GM23338 (cell line): ENCODE measurements at regions not wholly inside any gene's neighbourhood (a gene's known extent, or its start where the extent isn't known, plus 50 kb on each side); places are given as distances from the start of the nearest gene placed in this dataset.

Experiments
- CREB1 ChIP-seq: fragments of 250-450 bp; sonication (Bioruptor Pico); IDR thresholded peaks from 2 replicates; pipeline ENCODE4 v1.5.0; 2020; ENCODE audit warnings: low read depth, mild to moderate bottlenecking, moderate library complexity
- EZH2 ChIP-seq: fragments of 200-600 bp; sonication (generic); IDR thresholded peaks from one replicate; pipeline ENCODE4 v1.8.0; 2017; ENCODE audit warnings: antibody characterized with exemption, mild to moderate bottlenecking, low read depth; ENCODE audit not compliant: unreplicated experiment
- EZH2phosphoT487 ChIP-seq: fragments of 200-600 bp; sonication (generic); IDR thresholded peaks from one replicate; pipeline ENCODE4 v1.8.1; 2018; ENCODE audit warnings: antibody characterized with exemption; ENCODE audit not compliant: unreplicated experiment
- JUNB ChIP-seq: IDR thresholded peaks from one replicate; pipeline ENCODE4 v1.6.1; 2016; ENCODE audit warnings: antibody characterized with exemption; ENCODE audit not compliant: unreplicated experiment
- POLR2AphosphoS5 ChIP-seq: IDR thresholded peaks from 2 replicates; pipeline ENCODE4 v1.6.1; 2016; ENCODE audit warnings: antibody characterized with exemption, low read depth
- STAT1 ChIP-seq: IDR thresholded peaks from one replicate; pipeline ENCODE4 v1.6.1; 2016; ENCODE audit warnings: antibody characterized with exemption; ENCODE audit not compliant: unreplicated experiment
- TF ChIP-seq, protein P1 (sequence below), 2 experiments: fragments of 200-600 bp in 1 of 2; sonication (generic) in 1 of 2; conservative IDR thresholded peaks; 2 replicates each; pipeline versions ENCODE4 v1.5.1 to v1.6.1; 2016 to 2017; ENCODE audit warnings: antibody characterized with exemption in 2 of 2, low read depth in 2 of 2, mild to moderate bottlenecking in 2 of 2, moderate library complexity in 1 of 2
- TF ChIP-seq, protein P2 (sequence below): IDR thresholded peaks from 2 replicates; pipeline ENCODE4 v1.6.1; 2016; ENCODE audit warnings: antibody characterized with exemption
- TF ChIP-seq, protein P3 (sequence below): IDR thresholded peaks from one replicate; pipeline ENCODE4 v1.6.1; 2018; ENCODE audit warnings: antibody characterized with exemption; ENCODE audit not compliant: unreplicated experiment

DNA sequence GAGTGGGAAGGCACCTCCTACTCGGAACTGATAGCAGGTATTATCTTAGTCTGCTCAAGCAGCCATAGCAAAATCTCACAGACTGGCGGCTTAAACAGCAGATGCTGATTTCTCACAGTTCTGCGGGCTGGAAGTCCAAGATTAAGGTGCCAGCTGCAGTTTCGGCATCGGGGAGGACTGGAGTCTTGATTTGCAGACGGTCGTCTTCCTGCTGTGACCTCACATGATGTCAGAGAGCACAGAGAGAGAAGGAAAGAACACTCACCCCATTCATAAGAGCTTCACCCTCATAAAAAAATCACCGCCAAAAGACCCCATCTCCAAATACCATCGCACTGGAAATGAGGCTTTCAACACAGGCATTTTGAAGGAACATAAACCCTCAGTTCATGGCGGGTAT, 216.5 kb upstream of the PITRM1 start:
- no peak for TF ChIP-seq EZH2phosphoT487
- no peak for TF ChIP-seq POLR2AphosphoS5
- TF ChIP-seq, protein P1, sequence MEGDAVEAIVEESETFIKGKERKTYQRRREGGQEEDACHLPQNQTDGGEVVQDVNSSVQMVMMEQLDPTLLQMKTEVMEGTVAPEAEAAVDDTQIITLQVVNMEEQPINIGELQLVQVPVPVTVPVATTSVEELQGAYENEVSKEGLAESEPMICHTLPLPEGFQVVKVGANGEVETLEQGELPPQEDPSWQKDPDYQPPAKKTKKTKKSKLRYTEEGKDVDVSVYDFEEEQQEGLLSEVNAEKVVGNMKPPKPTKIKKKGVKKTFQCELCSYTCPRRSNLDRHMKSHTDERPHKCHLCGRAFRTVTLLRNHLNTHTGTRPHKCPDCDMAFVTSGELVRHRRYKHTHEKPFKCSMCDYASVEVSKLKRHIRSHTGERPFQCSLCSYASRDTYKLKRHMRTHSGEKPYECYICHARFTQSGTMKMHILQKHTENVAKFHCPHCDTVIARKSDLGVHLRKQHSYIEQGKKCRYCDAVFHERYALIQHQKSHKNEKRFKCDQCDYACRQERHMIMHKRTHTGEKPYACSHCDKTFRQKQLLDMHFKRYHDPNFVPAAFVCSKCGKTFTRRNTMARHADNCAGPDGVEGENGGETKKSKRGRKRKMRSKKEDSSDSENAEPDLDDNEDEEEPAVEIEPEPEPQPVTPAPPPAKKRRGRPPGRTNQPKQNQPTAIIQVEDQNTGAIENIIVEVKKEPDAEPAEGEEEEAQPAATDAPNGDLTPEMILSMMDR (conservative IDR thresholded peaks at IDR 0.05; ENCODE audit: low read depth in 2 of 2), result no peak
- no peak for TF ChIP-seq EZH2
- TF ChIP-seq, protein P2, sequence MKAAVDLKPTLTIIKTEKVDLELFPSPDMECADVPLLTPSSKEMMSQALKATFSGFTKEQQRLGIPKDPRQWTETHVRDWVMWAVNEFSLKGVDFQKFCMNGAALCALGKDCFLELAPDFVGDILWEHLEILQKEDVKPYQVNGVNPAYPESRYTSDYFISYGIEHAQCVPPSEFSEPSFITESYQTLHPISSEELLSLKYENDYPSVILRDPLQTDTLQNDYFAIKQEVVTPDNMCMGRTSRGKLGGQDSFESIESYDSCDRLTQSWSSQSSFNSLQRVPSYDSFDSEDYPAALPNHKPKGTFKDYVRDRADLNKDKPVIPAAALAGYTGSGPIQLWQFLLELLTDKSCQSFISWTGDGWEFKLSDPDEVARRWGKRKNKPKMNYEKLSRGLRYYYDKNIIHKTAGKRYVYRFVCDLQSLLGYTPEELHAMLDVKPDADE, result no peak
- TF ChIP-seq CREB1 (CRISPR knock-in tag), result no peak
- TF ChIP-seq, protein P3, sequence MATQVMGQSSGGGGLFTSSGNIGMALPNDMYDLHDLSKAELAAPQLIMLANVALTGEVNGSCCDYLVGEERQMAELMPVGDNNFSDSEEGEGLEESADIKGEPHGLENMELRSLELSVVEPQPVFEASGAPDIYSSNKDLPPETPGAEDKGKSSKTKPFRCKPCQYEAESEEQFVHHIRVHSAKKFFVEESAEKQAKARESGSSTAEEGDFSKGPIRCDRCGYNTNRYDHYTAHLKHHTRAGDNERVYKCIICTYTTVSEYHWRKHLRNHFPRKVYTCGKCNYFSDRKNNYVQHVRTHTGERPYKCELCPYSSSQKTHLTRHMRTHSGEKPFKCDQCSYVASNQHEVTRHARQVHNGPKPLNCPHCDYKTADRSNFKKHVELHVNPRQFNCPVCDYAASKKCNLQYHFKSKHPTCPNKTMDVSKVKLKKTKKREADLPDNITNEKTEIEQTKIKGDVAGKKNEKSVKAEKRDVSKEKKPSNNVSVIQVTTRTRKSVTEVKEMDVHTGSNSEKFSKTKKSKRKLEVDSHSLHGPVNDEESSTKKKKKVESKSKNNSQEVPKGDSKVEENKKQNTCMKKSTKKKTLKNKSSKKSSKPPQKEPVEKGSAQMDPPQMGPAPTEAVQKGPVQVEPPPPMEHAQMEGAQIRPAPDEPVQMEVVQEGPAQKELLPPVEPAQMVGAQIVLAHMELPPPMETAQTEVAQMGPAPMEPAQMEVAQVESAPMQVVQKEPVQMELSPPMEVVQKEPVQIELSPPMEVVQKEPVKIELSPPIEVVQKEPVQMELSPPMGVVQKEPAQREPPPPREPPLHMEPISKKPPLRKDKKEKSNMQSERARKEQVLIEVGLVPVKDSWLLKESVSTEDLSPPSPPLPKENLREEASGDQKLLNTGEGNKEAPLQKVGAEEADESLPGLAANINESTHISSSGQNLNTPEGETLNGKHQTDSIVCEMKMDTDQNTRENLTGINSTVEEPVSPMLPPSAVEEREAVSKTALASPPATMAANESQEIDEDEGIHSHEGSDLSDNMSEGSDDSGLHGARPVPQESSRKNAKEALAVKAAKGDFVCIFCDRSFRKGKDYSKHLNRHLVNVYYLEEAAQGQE, result no peak
- TF ChIP-seq STAT1, result no peak
- no peak for TF ChIP-seq JUNB
